IMR-90 (cell line): ENCODE measurements at regions not wholly inside any gene's neighbourhood (a gene's known extent, or its start where the extent isn't known, plus 50 kb on each side); places are given as distances from the start of the nearest gene placed in this dataset.

Experiments
- CEBPB ChIP-seq: IDR thresholded peaks from 2 replicates; pipeline ENCODE4 v1.6.1; 2012; ENCODE audit warnings: low read depth, low read length, improper control_type of control experiment
- CHD1 ChIP-seq: IDR thresholded peaks from 2 replicates; pipeline ENCODE4 v1.6.1; 2012; ENCODE audit warnings: low read depth, low read length, improper control_type of control experiment
- CTCF ChIP-seq: conservative IDR thresholded peaks from 2 replicates; pipeline ENCODE4 v1.5.1; 2012; ENCODE audit warnings: mild to moderate bottlenecking, low read depth, low read length, improper control_type of control experiment
- POLR2A ChIP-seq: IDR thresholded peaks from 2 replicates; pipeline ENCODE4 v1.6.1; 2012; ENCODE audit warnings: mild to moderate bottlenecking, low read depth, low read length
- RAD21 ChIP-seq: IDR thresholded peaks from 2 replicates; pipeline ENCODE4 v1.6.1; 2012; ENCODE audit warnings: low read length, improper control_type of control experiment

- TF ChIP-seq CTCF = no peak
- no peak for TF ChIP-seq CHD1
- TF ChIP-seq POLR2A = no peak
- TF ChIP-seq RAD21 = no peak
- TF ChIP-seq CEBPB = no peak
These were observed 138.9 kb upstream of the STX18 start for GRCh38 chr4:4680758-4681157.
